B cell (primary cell): ENCODE measurements at regions not wholly inside any gene's neighbourhood (a gene's known extent, or its start where the extent isn't known, plus 50 kb on each side); places are given as distances from the start of the nearest gene placed in this dataset.
A peak's percentile ranks its signal among the peaks of the same experiment; 100 is the strongest.

Source experiments
- ATAC-seq: fragments of 200-7000 bp; cut with Tn5 transposase; one replicate; pipeline ENCODE4 v1.10.0; 2021; ENCODE audit warnings: low read depth, mild to moderate bottlenecking, moderate number of reproducible peaks, moderate library complexity
- CTCF ChIA-PET: fragments of 350-600 bp; sonication (Branson Sonifier 250); formaldehyde crosslinking; loops from one replicate; lab custom pipeline; 2021; ENCODE audit warnings: antibody characterized with exemption, inconsistent platforms; lab: Charles Lee
- POLR2A ChIA-PET: fragments of 350-600 bp; sonication (Branson Sonifier 250); formaldehyde crosslinking; loops from one replicate; lab custom pipeline; 2021; ENCODE audit warnings: antibody characterized with exemption; lab: Charles Lee
- DNase-seq: peaks from one replicate; pipeline ENCODE4 v3.0.0; 2013
- H2AFZ ChIP-seq: 2 replicates; pipeline ENCODE4 v1.6.1; 2012; ENCODE audit warnings: mild to moderate bottlenecking, low read depth, low read length; ENCODE audit not compliant: insufficient read depth, poor library complexity, severe bottlenecking
- H3K27ac ChIP-seq, 2 donors: 1 replicate in 1 of 2; 2 replicates in 1 of 2; pipeline ENCODE4 v1.5.1; 2012 to 2013; ENCODE audit warnings: low read length in 2 of 2, mild to moderate bottlenecking in 2 of 2, moderate library complexity in 1 of 2
- H3K27me3 ChIP-seq, 4 experiments: fragments of 200-600 bp in 1 of 4; sonication (generic) in 1 of 4; replicated peaks in 1 of 4; 1 replicate in 2 of 4; 2 replicates in 2 of 4; pipeline versions ENCODE4 v1.6.1 to v1.7.0; 2013 to 2016; ENCODE audit warnings: low read length in 3 of 4, mild to moderate bottlenecking in 2 of 4, mixed read lengths in 1 of 4, moderate library complexity in 1 of 4; ENCODE audit not compliant: insufficient read depth in 4 of 4, control insufficient read depth in 3 of 4; ENCODE audit errors: control extremely low read depth in 1 of 4
- H3K36me3 ChIP-seq, 2 experiments: replicated peaks in 1 of 2; 1 replicate in 1 of 2; 2 replicates in 1 of 2; pipeline versions ENCODE4 v1.6.1 to v1.7.1; 2013; ENCODE audit warnings: low read length in 1 of 2; ENCODE audit not compliant: insufficient read depth in 2 of 2, control insufficient read depth in 1 of 2; ENCODE audit errors: control extremely low read depth in 1 of 2, extremely low read depth in 1 of 2
- H3K4me1 ChIP-seq, 2 donors: fragments of 200-600 bp in 1 of 2; sonication (generic) in 1 of 2; 1 replicate in 1 of 2; 2 replicates in 1 of 2; pipeline versions ENCODE4 v1.5.1 to v1.6.1; 2013 to 2017; ENCODE audit warnings: low read length in 2 of 2; ENCODE audit not compliant: control insufficient read depth in 2 of 2, insufficient read depth in 2 of 2
- H3K4me2 ChIP-seq: replicated peaks from 2 replicates; pipeline ENCODE3; 2012; ENCODE audit warnings: mild to moderate bottlenecking, low read depth, low read length; ENCODE audit not compliant: poor library complexity, severe bottlenecking
- H3K4me3 ChIP-seq, 5 experiments: fragments of 200-600 bp in 1 of 5; sonication (generic) in 1 of 5; 1 replicate in 3 of 5; 2 replicates in 2 of 5; pipeline versions ENCODE4 v1.5.1 to v1.7.0; 2011 to 2016; ENCODE audit warnings: low read length in 4 of 5, mild to moderate bottlenecking in 4 of 5, low read depth in 2 of 5, control low read depth in 1 of 5, moderate library complexity in 1 of 5; ENCODE audit not compliant: insufficient read depth in 1 of 5; ENCODE audit errors: control extremely low read depth in 1 of 5, extremely low read depth in 1 of 5
- H3K79me2 ChIP-seq: fragments of 200-600 bp; sonication (generic); one replicate; pipeline ENCODE4 v1.6.0; 2016; ENCODE audit warnings: low read length; ENCODE audit not compliant: control insufficient read depth, insufficient read depth
- H3K9ac ChIP-seq: fragments of 200-600 bp; sonication (generic); 2 replicates; pipeline ENCODE4 v1.6.1; 2017; ENCODE audit warnings: mild to moderate bottlenecking, low read length, moderate library complexity
- H3K9me3 ChIP-seq, 3 donors: one replicate each; pipeline versions ENCODE4 v1.6.1 to v1.7.1; 2013; ENCODE audit warnings: low read length in 2 of 3; ENCODE audit not compliant: control insufficient read depth in 2 of 3, insufficient read depth in 1 of 3; ENCODE audit errors: control extremely low read depth in 1 of 3
- H4K20me1 ChIP-seq: 2 replicates; pipeline ENCODE4 v1.6.0; 2012; ENCODE audit warnings: mild to moderate bottlenecking, low read length; ENCODE audit not compliant: insufficient read depth, control insufficient read depth, poor library complexity, severe bottlenecking
- H3K27ac Mint-ChIP-seq: one replicate; pipeline ENCODE4 v1.8.0; 2021; ENCODE audit warnings: mixed read lengths
- H3K27me3 Mint-ChIP-seq: one replicate; pipeline ENCODE4 v1.8.0; 2021; ENCODE audit warnings: mixed read lengths
- H3K4me1 Mint-ChIP-seq: one replicate; pipeline ENCODE4 v1.8.0; 2021; ENCODE audit warnings: mixed read lengths
- H3K4me3 Mint-ChIP-seq: one replicate; pipeline ENCODE4 v1.8.0; 2021; ENCODE audit warnings: mixed read lengths
- H3K9me3 Mint-ChIP-seq: one replicate; pipeline ENCODE4 v1.8.0; 2022; ENCODE audit warnings: mixed read lengths; ENCODE audit not compliant: insufficient read depth
- CTCF ChIP-seq: fragments of 200-600 bp; IDR thresholded peaks from one replicate; pipeline ENCODE4 v1.8.0; 2022; ENCODE audit warnings: antibody characterized with exemption, mild to moderate bottlenecking
- EZH2 ChIP-seq: IDR thresholded peaks from 2 replicates; pipeline ENCODE4 v1.6.1; 2012; ENCODE audit warnings: borderline replicate concordance, low read depth, mild to moderate bottlenecking, moderate library complexity, low read length; ENCODE audit not compliant: insufficient read depth, poor library complexity, severe bottlenecking
- WGBS: methylation state at CpG from one replicate; pipeline ENCODE4 v1.1.5; 2013; ENCODE audit warnings: missing lambda C conversion rate; ENCODE audit not compliant: insufficient coverage; 5-methylcytosine and 5-hydroxymethylcytosine counted together
- intact Hi-C: fragments of 100-400 bp; cut with micrococcal nuclease; formaldehyde crosslinking; loops from one replicate; pipeline ENCODE4 v1.10.0; 2022

DNA sequence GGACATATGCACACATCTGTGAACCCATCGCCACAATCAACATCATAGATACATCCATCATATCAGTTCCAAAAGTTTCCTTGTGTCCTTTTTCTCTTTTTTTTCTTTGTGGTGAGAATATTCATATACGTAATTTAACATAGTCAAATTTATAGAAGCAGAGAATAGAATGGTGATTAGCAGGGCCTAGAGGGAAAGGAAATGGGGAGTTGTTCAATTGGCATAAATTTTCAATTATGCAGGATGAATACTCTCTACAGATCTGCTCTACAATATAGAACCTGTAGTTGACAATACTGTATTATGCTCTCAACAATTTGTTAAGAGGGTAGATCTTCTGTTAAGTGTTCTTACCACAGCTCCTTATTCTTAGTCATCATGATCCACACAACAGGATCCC is 413.2 kb downstream of the SHISA9 start:
- TF ChIP-seq EZH2 (no peak), CTCF (no peak)
- no peaks in the 10 kb centered on the region for H3K9me3 ChIP-seq
- H3K4me2 ChIP-seq, result no peak overlapping the region
- H3K4me3 Mint-ChIP-seq, result no peak overlapping the region
- intact Hi-C loops, result no loop called here
- ATAC-seq (no peak), DNase-seq (no peak)
- no peaks in the 10 kb centered on the region for H3K4me1 ChIP-seq
- no peak overlapping the region for H3K27ac Mint-ChIP-seq
- no peaks in the 10 kb centered on the region for H3K79me2 ChIP-seq
- no peak overlapping the region for H3K9ac ChIP-seq
- no peak overlapping the region for H2AFZ ChIP-seq
- no peaks in the 10 kb centered on the region for H3K36me3 ChIP-seq
- no peaks in the 10 kb centered on the region for H3K9me3 Mint-ChIP-seq
- H3K27ac ChIP-seq, result no peak overlapping the region
- H3K4me3 ChIP-seq, result no peak overlapping the region
- WGBS, result no CpG with 5 or more reads among the region's 2 CpGs
- no peaks in the 10 kb centered on the region for H3K27me3 ChIP-seq
- no peaks in the 10 kb centered on the region for H3K4me1 Mint-ChIP-seq
- POLR2A ChIA-PET, result no interaction called here
- H3K27me3 Mint-ChIP-seq, result no peaks in the 10 kb centered on the region
- CTCF ChIA-PET, result no interaction called here
- H4K20me1 ChIP-seq, result no peaks in the 10 kb centered on the region

GRCh38 chr16:13315642-13316427 is 414.4 kb downstream of the SHISA9 start:
- H3K27me3 ChIP-seq, result no peaks in the 10 kb centered on the region
- Mint-ChIP-seq H3K27ac (no peak overlapping the region), H3K9me3 (no peaks in the 10 kb centered on the region), H3K27me3 (no peaks in the 10 kb centered on the region), H3K4me3 (peak overlapping the region; percentile 12), H3K4me1 (no peaks in the 10 kb centered on the region)
- intact Hi-C loops, result no loop called here
- H3K27ac ChIP-seq, result no peak overlapping the region
- TF ChIP-seq CTCF (no peak), EZH2 (no peak)
- no peak overlapping the region for H3K9ac ChIP-seq
- no peaks in the 10 kb centered on the region for H3K4me1 ChIP-seq
- no peaks in the 10 kb centered on the region for H3K36me3 ChIP-seq
- no peak for ATAC-seq
- H4K20me1 ChIP-seq, result no peaks in the 10 kb centered on the region
- H3K4me2 ChIP-seq, result peak overlapping the region; percentile 25
- DNase-seq, result no peak
- H2AFZ ChIP-seq, result no peak overlapping the region
- no peaks in the 10 kb centered on the region for H3K79me2 ChIP-seq
- POLR2A ChIA-PET, result no interaction called here
- CTCF ChIA-PET, result no interaction called here
- H3K4me3 ChIP-seq, result no peak overlapping the region
- WGBS, result 41% methylated on average over 4 of the region's 5 CpGs
- no peaks in the 10 kb centered on the region for H3K9me3 ChIP-seq
